AML-193 (cell line): ENCODE measurements at regions not wholly inside any gene's neighbourhood (a gene's known extent, or its start where the extent isn't known, plus 50 kb on each side); places are given as distances from the start of the nearest gene placed in this dataset.
"Not testable (repeated sequence)": the region's sequence is repeated elsewhere in the genome, so short reads cannot be mapped to it uniquely, and the experiment has no call there.

Experiments
- DNase-seq, 2 experiments: peaks; one replicate each; lab custom pipeline; 2025; lab: John Stamatoyannopoulos, UW

- DNase-seq: no peak
Observed at GRCh38 chr2:142649581-142649980, 227.9 kb upstream of the KYNU start.

- no peak for DNase-seq
Observed at GRCh38 chr2:142642650-142643049, 234.8 kb upstream of the KYNU start.

- no peak for DNase-seq
Observed at GRCh38 chr2:142629193-142629592, 248.3 kb upstream of the KYNU start.

GRCh38 chr2:142621287-142621686, 256.2 kb upstream of the KYNU start:
- no peak for DNase-seq

GRCh38 chr2:142617461-142617860, 260.0 kb upstream of the KYNU start:
- no peak for DNase-seq

GRCh38 chr2:142615876-142616275, 261.6 kb upstream of the KYNU start:
- DNase-seq: no peak

- DNase-seq: not testable (repeated sequence)
Observed at GRCh38 chr2:142613193-142613592, 264.3 kb upstream of the KYNU start.

- no peak for DNase-seq
Observed at GRCh38 chr2:142605421-142605820, 272.0 kb upstream of the KYNU start.

GRCh38 chr2:142603759-142604158, 273.7 kb upstream of the KYNU start:
- no peak for DNase-seq

GRCh38 chr2:142602418-142602989, 275.0 kb upstream of the KYNU start:
- no peak for DNase-seq

- no peak for DNase-seq
Observed at GRCh38 chr2:142601794-142602193, 275.7 kb upstream of the KYNU start.

GRCh38 chr2:142599504-142599903, 278.0 kb upstream of the KYNU start:
- DNase-seq: no peak

- no peak for DNase-seq
Observed at GRCh38 chr2:142598846-142599245, 278.6 kb upstream of the KYNU start.

GRCh38 chr2:142596334-142597088, 281.0 kb upstream of the KYNU start:
- DNase-seq: no peak

- DNase-seq: no peak
Observed at GRCh38 chr2:142594935-142595334, 282.5 kb upstream of the KYNU start.

- DNase-seq: no peak
Observed at GRCh38 chr2:142592171-142592570, 285.3 kb upstream of the KYNU start.

- DNase-seq: no peak
Observed at GRCh38 chr2:142591420-142591819, 286.0 kb upstream of the KYNU start.

GRCh38 chr2:142588269-142588668, 289.2 kb upstream of the KYNU start:
- DNase-seq: no peak

GRCh38 chr2:142586693-142587580, 290.5 kb upstream of the KYNU start:
- DNase-seq: no peak

- no peak for DNase-seq
Observed at GRCh38 chr2:142585785-142586184, 291.7 kb upstream of the KYNU start.

- no peak for DNase-seq
Observed at GRCh38 chr2:142582317-142582716, 295.1 kb upstream of the KYNU start.

GRCh38 chr2:142581491-142581890, 296.0 kb upstream of the KYNU start:
- DNase-seq: no peak

- no peak for DNase-seq
Observed at GRCh38 chr2:142580691-142581090, 296.8 kb upstream of the KYNU start.
